ENCODE measurements at regions not wholly inside any gene's neighbourhood (a gene's known extent, or its start where the extent isn't known, plus 50 kb on each side); places are given as distances from the start of the nearest gene placed in this dataset.

- TF ChIP-seq CTCF (IDR thresholded peaks at IDR 0.05) (no peak), RAD21 (IDR thresholded peaks at IDR 0.05; ENCODE audit: low read length) (no peak), TCF12 (IDR thresholded peaks at IDR 0.05) (no peak)
Observed at GRCh38 chr9:89744255-89744648, 139.4 kb downstream of the GADD45G start.

Data from SK-N-SH (cell line).